WERI-Rb-1 (cell line): ENCODE measurements at regions not wholly inside any gene's neighbourhood (a gene's known extent, or its start where the extent isn't known, plus 50 kb on each side); places are given as distances from the start of the nearest gene placed in this dataset.

ENCODE experiments used
- DNase-seq: peaks from one replicate; pipeline ENCODE4 v3.0.0-alpha.2; 2020
- H3K27ac ChIP-seq: fragments of 250-450 bp; sonication (Bioruptor Pico); 2 replicates; pipeline ENCODE4 v1.5.1; 2020; ENCODE audit warnings: mild to moderate bottlenecking, moderate library complexity
- H3K27me3 ChIP-seq: fragments of 250-450 bp; sonication (Bioruptor Pico); 2 replicates; pipeline ENCODE4 v1.5.1; 2021; ENCODE audit warnings: mild to moderate bottlenecking, low read depth, moderate library complexity; ENCODE audit not compliant: insufficient read depth, severe bottlenecking
- H3K36me3 ChIP-seq: fragments of 250-450 bp; sonication (Bioruptor Pico); 2 replicates; pipeline ENCODE4 v1.5.1; 2020; ENCODE audit warnings: mild to moderate bottlenecking, moderate library complexity
- H3K4me3 ChIP-seq: 2 replicates; pipeline ENCODE4 v1.5.1; 2011; ENCODE audit warnings: low read depth, mild to moderate bottlenecking, control low read depth, low read length
- H3K9me3 ChIP-seq: fragments of 250-450 bp; sonication (Bioruptor Pico); 2 replicates; pipeline ENCODE4 v1.5.1; 2021; ENCODE audit warnings: mild to moderate bottlenecking, moderate library complexity; ENCODE audit not compliant: severe bottlenecking
- CTCF ChIP-seq: IDR thresholded peaks from 2 replicates; pipeline ENCODE4 v1.5.1; 2011; ENCODE audit warnings: low read depth, mild to moderate bottlenecking, control low read depth, inconsistent platforms, low read length

DNA sequence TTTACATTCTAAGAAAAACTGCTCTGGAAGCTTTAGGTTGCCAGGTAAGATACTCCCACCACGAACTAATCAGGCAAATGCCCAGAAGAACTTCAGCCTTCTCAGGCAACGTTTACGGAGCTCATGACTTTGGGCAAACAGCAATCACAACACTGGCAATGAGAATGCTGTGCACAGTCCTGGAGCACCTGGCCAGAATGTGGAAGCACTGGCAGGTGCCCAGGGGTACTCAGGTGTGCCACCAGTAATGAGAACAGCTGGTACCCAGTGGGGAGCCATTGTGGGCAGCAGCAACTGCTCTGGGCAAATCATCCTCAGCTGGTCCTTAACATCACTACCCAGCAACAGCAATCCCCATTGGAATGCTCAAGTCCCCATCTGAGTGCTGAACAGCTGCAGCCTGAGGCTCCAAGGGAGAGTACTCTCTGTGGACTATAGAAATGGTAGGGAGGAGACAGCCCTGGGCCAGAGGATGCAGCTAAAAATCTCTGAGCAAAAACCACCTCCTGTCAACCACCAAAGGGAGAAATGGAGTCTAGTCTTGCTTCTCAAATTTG is 210.0 kb downstream of the FOXO1 start:
- Histone ChIP-seq H3K36me3 (no peaks in the 10 kb centered on the region), H3K9me3 (no peaks in the 10 kb centered on the region), H3K27ac (no peak overlapping the region), H3K27me3 (no peaks in the 10 kb centered on the region), H3K4me3 (no peak overlapping the region)
- TF ChIP-seq CTCF: no peak
- DNase-seq: no peak

DNA sequence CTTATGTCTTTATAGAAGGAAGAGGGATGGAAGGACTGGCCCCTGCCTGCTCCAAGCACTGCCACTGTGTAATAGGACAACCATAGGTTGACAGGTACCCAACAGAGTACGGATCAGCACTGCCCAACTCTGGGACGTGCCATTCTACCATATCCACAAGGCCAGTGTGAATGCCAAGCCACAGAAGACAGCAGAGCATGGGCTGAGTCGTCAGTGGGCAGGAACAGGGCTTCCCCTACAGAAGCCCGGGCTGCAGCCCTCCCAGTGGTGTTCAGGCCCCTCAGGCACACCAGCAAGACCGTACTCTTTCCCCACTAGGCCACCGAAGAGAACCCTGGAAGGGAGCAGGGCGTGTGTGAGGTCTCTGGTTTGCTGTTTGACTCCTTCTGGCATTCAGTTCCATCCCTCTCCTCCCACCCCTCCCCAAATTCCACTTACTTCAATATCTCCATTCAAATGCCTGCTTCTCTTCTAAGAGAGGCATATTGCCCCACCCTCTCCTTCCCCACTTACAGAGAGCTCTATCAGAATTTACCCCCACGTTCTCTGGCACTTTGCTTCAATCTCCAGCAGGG is 209.4 kb downstream of the FOXO1 start:
- H3K36me3 ChIP-seq: no peaks in the 10 kb centered on the region
- DNase-seq: no peak

DNA sequence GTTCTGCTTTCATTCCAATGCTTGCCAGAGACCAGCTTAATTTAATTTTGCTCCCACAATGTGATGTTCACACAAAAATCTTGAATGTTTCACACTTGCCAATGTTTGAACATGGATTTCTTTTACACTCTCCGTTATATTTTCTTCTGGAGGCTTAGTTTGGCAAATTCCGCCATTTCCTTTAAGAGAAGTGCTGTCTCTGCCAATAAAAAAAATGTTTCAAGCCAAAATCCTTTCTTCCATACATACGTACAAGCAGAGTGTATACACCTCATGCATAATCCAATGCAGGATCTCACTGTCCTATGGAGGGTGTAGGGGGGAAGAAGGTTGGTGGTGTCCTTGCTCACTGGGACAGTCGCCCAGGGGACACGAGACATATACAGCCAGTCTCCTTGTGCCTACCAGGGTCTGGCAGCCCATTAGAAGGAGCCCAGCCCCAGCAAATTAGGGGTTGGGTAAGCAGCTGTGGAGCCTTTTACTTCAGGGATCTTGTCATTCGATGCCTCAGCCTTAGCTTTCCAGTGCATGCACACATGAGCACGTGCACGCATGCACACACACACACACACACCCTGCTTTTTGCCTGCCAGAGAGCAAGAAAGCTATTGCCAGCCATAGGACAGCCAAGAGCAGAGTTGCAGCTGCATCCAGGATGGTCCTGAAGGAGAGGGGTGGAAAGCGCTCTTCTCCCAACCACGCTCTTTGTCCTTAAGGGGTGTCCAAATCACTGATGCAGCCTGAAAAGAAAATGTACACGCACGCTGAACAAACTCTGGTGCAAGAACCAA is 208.3 kb downstream of the FOXO1 start:
- Histone ChIP-seq H3K27ac (no peak overlapping the region), H3K36me3 (no peaks in the 10 kb centered on the region), H3K4me3 (no peak overlapping the region), H3K9me3 (no peaks in the 10 kb centered on the region), H3K27me3 (no peaks in the 10 kb centered on the region)
- no peak for DNase-seq
- TF ChIP-seq CTCF: no peak

More for the DNA sequence above, 209.4 kb downstream of the FOXO1 start:
- Histone ChIP-seq H3K27me3 (no peaks in the 10 kb centered on the region), H3K27ac (no peak overlapping the region), H3K4me3 (no peak overlapping the region), H3K9me3 (no peaks in the 10 kb centered on the region)
- no peak for TF ChIP-seq CTCF

- DNase-seq: no peak
- H3K27ac ChIP-seq: no peak overlapping the region
- no peaks in the 10 kb centered on the region for H3K9me3 ChIP-seq
- no peak overlapping the region for H3K4me3 ChIP-seq
- no peaks in the 10 kb centered on the region for H3K36me3 ChIP-seq
- no peak for TF ChIP-seq CTCF
- H3K27me3 ChIP-seq: no peaks in the 10 kb centered on the region
Measured at GRCh38 chr13:40458720-40458990, 207.8 kb downstream of the FOXO1 start.

GRCh38 chr13:40460116-40460515 is 206.3 kb downstream of the FOXO1 start:
- no peak for TF ChIP-seq CTCF
- no peak for DNase-seq

More at GRCh38 chr13:40460116-40460515, 206.3 kb downstream of the FOXO1 start:
- Histone ChIP-seq H3K9me3 (no peaks in the 10 kb centered on the region), H3K27ac (no peak overlapping the region), H3K4me3 (no peak overlapping the region), H3K36me3 (no peaks in the 10 kb centered on the region), H3K27me3 (no peaks in the 10 kb centered on the region)
